KOPT-K1 (cell line): ENCODE measurements at regions not wholly inside any gene's neighbourhood (a gene's known extent, or its start where the extent isn't known, plus 50 kb on each side); places are given as distances from the start of the nearest gene placed in this dataset.

Experiments used
- H3K27ac ChIP-seq: fragments of 200-600 bp; sonication (generic); 2 replicates; pipeline ENCODE4 v1.5.1; 2016; ENCODE audit warnings: antibody characterized with exemption, mild to moderate bottlenecking, low read depth, low read length; ENCODE audit not compliant: poor library complexity, severe bottlenecking
- H3K36me3 ChIP-seq: fragments of 200-600 bp; sonication (generic); 2 replicates; pipeline ENCODE4 v1.5.1; 2017; ENCODE audit warnings: antibody characterized with exemption, mild to moderate bottlenecking, low read length, moderate library complexity; ENCODE audit not compliant: insufficient read depth
- H3K9me3 ChIP-seq: fragments of 200-600 bp; sonication (generic); 2 replicates; pipeline ENCODE4 v1.5.1; 2017; ENCODE audit warnings: antibody characterized with exemption, low read length, mild to moderate bottlenecking; ENCODE audit not compliant: insufficient read depth, poor library complexity, severe bottlenecking

- H3K27ac ChIP-seq: no peak overlapping the region
- no peaks in the 10 kb centered on the region for H3K9me3 ChIP-seq
- H3K36me3 ChIP-seq: no peaks in the 10 kb centered on the region
These were observed 298.7 kb upstream of the SOX11 start for GRCh38 chr2:5393474-5393873.

- H3K9me3 ChIP-seq: no peaks in the 10 kb centered on the region
- H3K36me3 ChIP-seq: no peaks in the 10 kb centered on the region
- no peak overlapping the region for H3K27ac ChIP-seq
These were observed 298.0 kb upstream of the SOX11 start for GRCh38 chr2:5394223-5394622.

DNA sequence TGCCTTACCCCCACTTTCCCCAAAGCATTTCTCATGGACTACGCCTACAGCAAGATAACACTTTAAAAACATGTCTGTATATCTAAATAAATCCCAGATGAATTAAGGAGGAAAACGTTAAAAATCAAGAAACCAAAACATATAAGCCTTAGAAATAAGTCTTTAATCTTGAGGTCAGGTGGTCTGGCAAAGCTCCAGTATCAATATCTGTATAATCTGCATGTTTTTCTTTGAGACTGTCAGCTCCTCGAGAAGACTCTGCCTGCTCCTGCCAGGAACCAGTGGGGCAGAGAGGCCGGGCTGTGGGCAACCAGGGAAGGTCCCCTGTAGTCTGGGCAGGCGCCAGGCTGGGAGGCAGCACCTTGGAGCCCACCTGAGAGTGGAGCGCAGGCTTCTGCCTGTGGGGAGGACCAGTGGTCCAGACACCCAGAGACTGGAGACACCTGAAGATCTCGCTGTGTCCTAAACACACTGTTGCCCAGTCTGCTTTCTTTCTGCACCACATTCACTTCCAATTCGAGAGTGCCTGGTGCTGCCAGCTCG, 291.0 kb upstream of the SOX11 start:
- Histone ChIP-seq H3K36me3 (no peaks in the 10 kb centered on the region), H3K27ac (no peak overlapping the region), H3K9me3 (no peaks in the 10 kb centered on the region)

- no peaks in the 10 kb centered on the region for H3K36me3 ChIP-seq
- H3K27ac ChIP-seq: no peak overlapping the region
- no peaks in the 10 kb centered on the region for H3K9me3 ChIP-seq
These were observed 288.8 kb upstream of the SOX11 start for GRCh38 chr2:5403392-5403791.

DNA sequence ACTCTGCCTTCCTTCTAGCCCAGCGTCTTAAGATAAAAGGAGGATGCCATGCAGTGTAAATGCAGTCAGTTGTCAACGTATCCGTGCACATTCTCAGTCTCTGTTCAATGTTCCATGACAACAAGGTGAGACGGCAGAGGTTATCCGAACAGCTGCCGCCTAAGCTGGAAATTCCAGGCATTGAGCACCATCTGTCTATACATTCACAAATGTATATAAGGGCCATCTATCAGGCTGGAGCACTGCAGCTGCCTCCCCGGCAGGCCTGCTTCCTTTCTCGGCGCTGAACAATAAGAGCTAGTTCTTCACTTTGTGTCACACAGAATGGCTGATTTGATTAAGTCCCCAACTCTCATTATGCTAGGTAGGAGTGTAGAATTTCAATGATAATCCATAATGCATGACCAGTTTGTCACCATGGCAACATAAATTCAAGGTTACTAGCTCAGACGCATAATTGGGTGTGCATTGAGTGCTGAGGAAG, 282.2 kb upstream of the SOX11 start:
- Histone ChIP-seq H3K9me3 (no peaks in the 10 kb centered on the region), H3K27ac (no peak overlapping the region), H3K36me3 (no peaks in the 10 kb centered on the region)

GRCh38 chr2:5410991-5411700, 281.0 kb upstream of the SOX11 start:
- Histone ChIP-seq H3K36me3 (no peaks in the 10 kb centered on the region), H3K27ac (no peak overlapping the region), H3K9me3 (no peaks in the 10 kb centered on the region)

GRCh38 chr2:5412001-5412400, 280.2 kb upstream of the SOX11 start:
- Histone ChIP-seq H3K27ac (no peak overlapping the region), H3K9me3 (no peaks in the 10 kb centered on the region), H3K36me3 (no peaks in the 10 kb centered on the region)

DNA sequence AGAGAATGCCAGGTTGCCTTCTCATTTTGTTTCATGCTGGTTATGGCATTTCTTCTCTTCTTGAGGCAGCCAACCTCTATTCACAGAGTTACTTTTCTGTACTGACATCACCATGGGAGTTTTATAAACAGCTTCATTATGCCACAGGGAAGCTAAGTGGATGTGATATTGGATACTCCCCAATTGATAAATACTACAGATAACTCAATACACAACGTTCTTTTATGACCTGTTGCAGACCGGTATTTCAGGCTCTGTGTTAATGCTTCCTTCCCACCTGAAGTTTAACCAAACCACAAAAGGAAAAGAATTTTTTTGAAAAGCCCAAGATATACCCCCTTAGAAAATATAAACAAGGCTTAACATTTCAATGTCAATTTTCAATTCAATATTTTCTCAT, 258.3 kb upstream of the SOX11 start:
- no peaks in the 10 kb centered on the region for H3K9me3 ChIP-seq
- H3K27ac ChIP-seq: no peak overlapping the region
- H3K36me3 ChIP-seq: no peaks in the 10 kb centered on the region

DNA sequence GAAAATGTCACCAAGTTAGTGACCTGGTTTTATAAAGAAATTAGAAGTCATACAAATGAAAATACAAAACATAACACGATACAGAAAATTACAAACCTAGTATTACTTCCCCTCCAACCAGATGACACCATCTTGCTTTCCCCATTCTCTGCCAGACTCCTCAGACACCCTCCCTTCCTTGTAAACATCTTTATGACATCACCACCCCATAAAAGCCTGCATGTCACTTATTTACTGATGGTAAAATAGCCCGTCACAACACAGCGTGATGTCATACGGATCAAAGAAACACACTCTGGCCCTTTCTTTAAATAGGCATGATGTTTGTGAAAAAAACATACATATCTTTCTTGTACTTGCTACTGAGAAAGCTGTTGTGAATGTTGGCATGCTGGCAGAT, 254.8 kb upstream of the SOX11 start:
- H3K27ac ChIP-seq: no peak overlapping the region
- H3K9me3 ChIP-seq: no peaks in the 10 kb centered on the region
- H3K36me3 ChIP-seq: no peaks in the 10 kb centered on the region

DNA sequence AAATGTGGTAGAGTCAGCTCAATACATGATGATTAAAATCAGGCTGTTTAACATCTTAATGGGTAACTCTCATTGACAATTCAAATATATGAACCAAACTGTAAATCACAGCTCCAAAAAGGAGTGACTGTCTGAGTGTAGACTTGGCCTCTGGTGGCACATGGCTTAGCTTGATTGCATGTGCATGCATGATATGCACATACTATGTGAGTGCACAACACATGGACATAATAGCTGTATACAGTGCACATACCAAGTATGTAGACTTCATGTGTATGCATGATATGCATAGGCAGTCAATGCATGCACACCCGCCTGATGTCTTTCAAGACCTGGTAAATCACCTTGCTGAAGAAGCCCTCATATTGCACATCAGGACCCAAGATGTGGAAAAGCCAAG, 252.0 kb upstream of the SOX11 start:
- Histone ChIP-seq H3K27ac (no peak overlapping the region), H3K9me3 (no peaks in the 10 kb centered on the region), H3K36me3 (no peaks in the 10 kb centered on the region)

DNA sequence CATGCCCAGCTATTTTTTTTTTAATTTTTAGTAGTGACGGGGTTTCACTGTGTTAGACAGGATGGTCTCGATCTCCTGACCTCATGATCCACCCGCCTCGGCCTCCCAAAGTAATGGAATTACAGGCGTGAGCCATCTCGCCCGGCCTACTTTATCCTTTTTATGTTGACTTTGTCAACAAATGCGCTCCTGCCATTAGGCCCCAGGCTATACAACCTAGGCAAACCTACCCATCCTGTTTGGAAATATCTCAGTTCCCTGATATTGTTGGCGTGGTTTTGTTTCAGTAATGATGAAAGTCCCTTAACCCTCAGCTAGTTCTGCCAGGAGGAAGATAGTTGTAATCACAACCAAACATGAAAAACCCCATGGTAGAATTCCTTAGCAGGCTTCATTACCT, 249.4 kb upstream of the SOX11 start:
- no peak overlapping the region for H3K27ac ChIP-seq
- no peaks in the 10 kb centered on the region for H3K36me3 ChIP-seq
- H3K9me3 ChIP-seq: no peaks in the 10 kb centered on the region

DNA sequence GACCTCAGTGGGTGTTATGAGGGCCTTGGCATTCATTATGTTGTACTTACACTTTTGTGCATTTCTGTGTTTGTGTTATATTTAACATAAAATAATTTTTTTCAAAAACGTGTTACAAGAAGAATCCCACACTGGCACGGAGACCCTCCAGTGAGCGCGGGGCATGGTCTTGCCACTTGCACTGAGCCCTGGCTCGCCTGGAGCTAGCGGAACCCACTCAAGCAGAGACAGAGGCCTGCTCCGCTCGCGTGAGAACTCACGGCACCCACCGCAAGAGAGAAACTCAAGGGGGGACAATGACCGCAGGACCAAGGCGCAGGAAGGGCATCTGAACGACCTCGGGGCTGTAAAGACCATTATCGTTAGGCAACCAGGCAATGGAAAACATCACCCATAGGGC, 248.0 kb upstream of the SOX11 start:
- Histone ChIP-seq H3K27ac (no peak overlapping the region), H3K9me3 (no peaks in the 10 kb centered on the region), H3K36me3 (no peaks in the 10 kb centered on the region)

- H3K36me3 ChIP-seq: no peaks in the 10 kb centered on the region
- no peak overlapping the region for H3K27ac ChIP-seq
- H3K9me3 ChIP-seq: no peaks in the 10 kb centered on the region
These were observed 247.3 kb upstream of the SOX11 start for GRCh38 chr2:5444854-5445253.

- Histone ChIP-seq H3K36me3 (no peaks in the 10 kb centered on the region), H3K9me3 (no peaks in the 10 kb centered on the region), H3K27ac (no peak overlapping the region)
These were observed 242.3 kb upstream of the SOX11 start for GRCh38 chr2:5449867-5450266.

DNA sequence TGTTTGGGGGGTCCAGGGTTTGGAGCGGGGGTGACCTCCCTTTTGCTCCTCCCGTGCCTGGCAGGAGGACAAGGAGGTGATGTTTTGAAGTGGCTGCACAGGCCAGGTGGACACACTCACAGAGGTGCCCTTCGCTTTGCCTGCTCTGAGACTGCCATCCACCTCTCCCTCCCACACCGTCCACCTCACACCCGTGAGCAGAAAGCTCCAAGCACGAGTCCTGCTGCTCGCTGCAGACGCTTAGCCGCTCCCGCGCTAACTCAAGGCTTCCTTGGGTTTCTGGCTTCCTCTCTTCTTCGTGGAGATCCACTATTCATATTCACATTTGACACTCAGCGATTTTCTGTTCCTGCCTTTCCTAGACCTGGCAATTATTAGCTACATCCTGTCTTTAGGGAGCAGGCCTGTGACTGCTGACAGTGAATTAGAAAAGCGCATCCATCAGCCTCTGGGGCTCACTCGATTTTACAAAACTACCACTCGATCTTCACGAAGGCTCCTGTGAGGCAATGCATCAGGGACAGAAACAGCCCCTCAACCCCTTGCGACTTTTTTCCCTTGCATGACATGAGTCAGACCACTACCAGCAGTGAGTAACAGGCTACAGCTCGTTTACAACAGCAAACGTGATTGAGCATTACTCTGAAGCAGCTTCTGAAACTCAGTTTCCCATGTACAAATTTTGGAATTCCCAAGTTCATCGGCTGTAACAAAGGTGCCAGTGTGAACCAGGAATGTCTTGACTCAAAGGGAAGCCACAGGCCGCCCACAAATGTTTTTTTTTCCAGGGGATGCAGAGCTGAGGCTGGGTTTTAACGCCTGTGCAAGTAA, 238.7 kb upstream of the SOX11 start:
- Histone ChIP-seq H3K36me3 (no peaks in the 10 kb centered on the region), H3K27ac (no peak overlapping the region), H3K9me3 (no peaks in the 10 kb centered on the region)

DNA sequence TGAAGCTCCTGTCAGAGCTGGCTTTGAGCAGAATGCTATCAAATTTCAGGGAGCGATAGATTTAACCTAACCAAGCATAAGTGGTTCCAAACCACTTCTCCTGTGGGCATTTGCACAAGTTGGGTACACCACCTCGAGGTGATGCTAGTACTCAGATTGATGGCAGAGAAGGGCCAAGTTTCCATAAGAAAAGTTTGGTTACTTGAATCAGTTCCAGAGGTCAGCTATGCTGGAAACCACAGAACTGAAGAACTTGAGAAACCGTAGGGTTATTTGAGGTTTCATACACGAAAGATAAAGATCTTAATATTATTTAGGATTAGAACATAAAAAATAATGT, 238.2 kb upstream of the SOX11 start:
- Histone ChIP-seq H3K36me3 (no peaks in the 10 kb centered on the region), H3K9me3 (no peaks in the 10 kb centered on the region), H3K27ac (no peak overlapping the region)
